NB4 (cell line): ENCODE measurements at regions not wholly inside any gene's neighbourhood (a gene's known extent, or its start where the extent isn't known, plus 50 kb on each side); places are given as distances from the start of the nearest gene placed in this dataset.
"Not testable (repeated sequence)": the region's sequence is repeated elsewhere in the genome, so short reads cannot be mapped to it uniquely, and the experiment has no call there.

Source experiments
- DNase-seq: peaks from one replicate; pipeline ENCODE4 v3.0.0; 2010; ENCODE audit warnings: low read depth
- H3K4me3 ChIP-seq: one replicate; pipeline ENCODE4 v1.5.1; 2011; ENCODE audit warnings: mild to moderate bottlenecking, low read depth, low read length, moderate library complexity
- MAX ChIP-seq: IDR thresholded peaks from 2 replicates; pipeline ENCODE4 v1.6.1; 2011; ENCODE audit warnings: low read depth, low read length
- MYC ChIP-seq: IDR thresholded peaks from 2 replicates; pipeline ENCODE4 v1.6.1; 2011; ENCODE audit warnings: low read depth, low read length
- POLR2A ChIP-seq: IDR thresholded peaks from 2 replicates; pipeline ENCODE4 v1.6.1; 2011; ENCODE audit warnings: mild to moderate bottlenecking; ENCODE audit not compliant: insufficient read length; ENCODE audit errors: extremely low read depth
- TF ChIP-seq, protein P1 (sequence below): IDR thresholded peaks from one replicate; pipeline ENCODE4 v1.5.1; 2012; ENCODE audit warnings: low read depth, low read length

DNA sequence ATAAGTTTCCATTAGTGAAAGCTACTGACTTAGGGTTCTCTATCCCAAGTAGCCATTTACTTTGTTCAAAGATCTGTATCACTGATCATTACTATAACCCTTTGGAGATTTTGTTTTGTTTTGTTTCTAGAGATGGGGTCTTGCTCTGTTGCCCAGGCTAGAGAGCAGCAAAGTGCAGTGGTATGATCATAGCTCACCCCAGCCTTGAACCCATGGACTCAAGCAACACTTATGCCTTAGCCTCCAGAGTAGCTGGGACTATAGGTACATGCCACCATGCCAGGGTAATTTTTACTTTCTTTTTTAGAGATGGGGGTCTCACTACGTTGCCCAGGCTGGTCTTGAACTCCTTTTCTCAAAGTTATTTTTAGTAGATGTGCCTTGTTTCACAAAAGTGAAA is 154.7 kb downstream of the KCNJ2 start:
- H3K4me3 ChIP-seq, result no peak overlapping the region
- TF ChIP-seq, protein P1, sequence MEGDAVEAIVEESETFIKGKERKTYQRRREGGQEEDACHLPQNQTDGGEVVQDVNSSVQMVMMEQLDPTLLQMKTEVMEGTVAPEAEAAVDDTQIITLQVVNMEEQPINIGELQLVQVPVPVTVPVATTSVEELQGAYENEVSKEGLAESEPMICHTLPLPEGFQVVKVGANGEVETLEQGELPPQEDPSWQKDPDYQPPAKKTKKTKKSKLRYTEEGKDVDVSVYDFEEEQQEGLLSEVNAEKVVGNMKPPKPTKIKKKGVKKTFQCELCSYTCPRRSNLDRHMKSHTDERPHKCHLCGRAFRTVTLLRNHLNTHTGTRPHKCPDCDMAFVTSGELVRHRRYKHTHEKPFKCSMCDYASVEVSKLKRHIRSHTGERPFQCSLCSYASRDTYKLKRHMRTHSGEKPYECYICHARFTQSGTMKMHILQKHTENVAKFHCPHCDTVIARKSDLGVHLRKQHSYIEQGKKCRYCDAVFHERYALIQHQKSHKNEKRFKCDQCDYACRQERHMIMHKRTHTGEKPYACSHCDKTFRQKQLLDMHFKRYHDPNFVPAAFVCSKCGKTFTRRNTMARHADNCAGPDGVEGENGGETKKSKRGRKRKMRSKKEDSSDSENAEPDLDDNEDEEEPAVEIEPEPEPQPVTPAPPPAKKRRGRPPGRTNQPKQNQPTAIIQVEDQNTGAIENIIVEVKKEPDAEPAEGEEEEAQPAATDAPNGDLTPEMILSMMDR, result no peak
- TF ChIP-seq MAX (no peak), POLR2A (no peak), MYC (no peak)
- DNase-seq, result no peak

DNA sequence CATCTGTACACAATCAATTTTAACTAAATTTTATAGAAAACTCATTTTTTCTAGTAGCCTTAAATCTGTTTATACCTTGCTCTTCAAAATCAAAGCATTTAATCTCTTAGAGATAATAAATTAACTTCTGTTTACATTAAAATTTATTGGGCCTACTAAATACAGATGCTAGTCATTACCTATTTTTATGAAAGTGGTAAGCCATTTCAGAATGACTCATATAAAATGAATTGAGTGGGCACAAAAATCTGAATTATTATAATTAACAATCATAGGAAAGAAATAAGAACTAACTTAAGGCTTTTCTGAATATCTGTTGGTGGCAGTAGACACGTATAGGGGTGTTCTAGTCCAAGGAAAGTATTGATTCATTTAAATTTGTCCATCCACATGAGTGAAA is 157.9 kb downstream of the KCNJ2 start:
- H3K4me3 ChIP-seq, result no peak overlapping the region
- DNase-seq, result no peak
- TF ChIP-seq, protein P1, result no peak
- TF ChIP-seq MYC (no peak), POLR2A (no peak), MAX (no peak)

- no peak for DNase-seq
- no peak overlapping the region for H3K4me3 ChIP-seq
- TF ChIP-seq MAX (no peak), MYC (no peak), POLR2A (no peak)
- TF ChIP-seq, protein P1, result no peak
Measured at GRCh38 chr17:70327723-70328122, 158.4 kb downstream of the KCNJ2 start.

DNA sequence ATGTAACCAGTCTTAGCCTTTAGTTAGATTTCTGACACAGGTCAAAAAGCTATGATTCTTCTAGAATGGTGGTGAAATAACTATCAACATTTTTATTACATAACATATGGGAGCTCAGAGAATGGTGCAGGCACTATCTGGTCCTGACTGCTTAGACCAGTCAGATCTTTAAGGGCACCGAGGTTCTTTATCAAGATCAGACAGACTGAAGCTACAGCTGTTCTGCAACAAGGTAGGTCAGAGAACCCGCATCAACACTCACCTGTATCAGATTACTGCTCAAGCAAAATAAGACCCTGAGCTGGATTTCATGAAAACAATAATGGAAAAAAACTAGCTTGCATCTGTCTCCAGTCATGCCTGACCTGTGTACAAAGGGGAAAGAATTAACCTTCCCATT is 160.4 kb downstream of the KCNJ2 start:
- no peak for DNase-seq
- no peak for TF ChIP-seq MYC
- no peak for TF ChIP-seq POLR2A
- TF ChIP-seq MAX, result no peak
- TF ChIP-seq, protein P1, result no peak
- H3K4me3 ChIP-seq, result no peak overlapping the region

DNA sequence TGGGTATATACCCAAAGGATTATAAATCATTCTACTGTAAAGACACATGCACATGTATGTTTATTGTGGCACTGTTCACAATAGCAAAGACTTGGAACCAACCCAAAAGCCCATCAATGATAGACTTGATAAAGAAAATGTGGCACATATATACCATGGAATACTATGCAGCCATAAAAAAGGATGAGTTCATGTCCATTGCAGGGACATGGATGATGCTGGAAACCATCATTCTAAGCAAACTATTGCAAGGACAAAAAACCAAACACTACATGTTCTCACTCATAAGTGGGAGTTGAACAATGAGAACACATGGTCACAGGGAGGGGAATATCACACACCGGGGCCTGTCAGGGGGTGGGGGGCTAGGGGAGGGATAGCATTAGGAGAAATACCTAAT is 161.7 kb downstream of the KCNJ2 start:
- not testable (repeated sequence) for DNase-seq

GRCh38 chr17:70332356-70333210 is 163.3 kb downstream of the KCNJ2 start:
- DNase-seq, result no peak
- TF ChIP-seq MAX, result no peak
- TF ChIP-seq, protein P1, result no peak
- TF ChIP-seq POLR2A, result no peak
- TF ChIP-seq MYC, result no peak

More for the DNA sequence above, 161.7 kb downstream of the KCNJ2 start:
- not testable (repeated sequence) for H3K4me3 ChIP-seq

More at GRCh38 chr17:70332356-70333210, 163.3 kb downstream of the KCNJ2 start:
- no peak overlapping the region for H3K4me3 ChIP-seq
